Activated CD4-positive, CD25-positive, alpha-beta regulatory T cell treated with anti-CD3 and anti-CD28 coated beads, Interleukin-2, amount 50 U/mL, for 72 hours (primary cell): ENCODE measurements at regions not wholly inside any gene's neighbourhood (a gene's known extent, or its start where the extent isn't known, plus 50 kb on each side); places are given as distances from the start of the nearest gene placed in this dataset.

Source experiments
- DNase-seq: peaks from one replicate; pipeline ENCODE4 v3.0.0; 2021

DNA sequence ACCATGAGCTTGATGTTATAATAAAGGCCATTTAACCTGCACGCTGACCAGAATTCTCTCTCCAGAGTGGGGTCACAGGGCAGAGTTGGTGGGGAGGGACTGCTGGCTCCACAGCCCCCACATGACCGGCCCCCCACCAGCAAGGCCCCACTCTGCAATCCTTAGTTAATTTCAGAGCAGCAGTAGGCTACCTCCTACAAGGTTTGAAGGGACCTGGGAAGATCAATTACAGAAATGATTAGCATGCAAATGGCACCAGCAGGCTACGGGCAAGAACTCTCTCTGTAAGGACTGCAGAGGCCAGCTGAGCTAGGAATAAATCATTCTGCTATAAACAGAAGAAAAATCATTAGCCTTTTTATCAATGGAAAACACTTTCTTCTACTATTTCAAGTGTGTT, 135.3 kb downstream of the C1D start:
- no peak for DNase-seq

DNA sequence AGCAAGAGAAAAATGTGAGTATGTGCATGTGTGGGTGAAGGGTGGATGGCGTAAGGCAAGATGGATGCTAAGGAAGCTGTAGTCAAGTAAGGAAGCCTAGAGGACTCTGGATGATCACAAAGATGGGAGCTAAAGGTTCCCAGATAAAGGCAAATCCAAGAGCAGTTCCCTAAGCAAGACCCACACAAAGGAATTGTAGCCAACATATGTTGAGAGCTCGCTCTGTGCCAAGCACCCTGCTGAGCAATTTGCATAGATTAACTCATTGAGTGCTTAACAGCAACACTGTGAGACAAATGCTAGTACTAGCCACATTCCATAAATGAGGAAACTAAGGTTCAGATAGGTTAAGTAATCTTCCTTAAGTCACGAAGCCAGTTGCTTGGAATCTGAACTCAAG, 132.6 kb downstream of the C1D start:
- DNase-seq, result no peak

DNA sequence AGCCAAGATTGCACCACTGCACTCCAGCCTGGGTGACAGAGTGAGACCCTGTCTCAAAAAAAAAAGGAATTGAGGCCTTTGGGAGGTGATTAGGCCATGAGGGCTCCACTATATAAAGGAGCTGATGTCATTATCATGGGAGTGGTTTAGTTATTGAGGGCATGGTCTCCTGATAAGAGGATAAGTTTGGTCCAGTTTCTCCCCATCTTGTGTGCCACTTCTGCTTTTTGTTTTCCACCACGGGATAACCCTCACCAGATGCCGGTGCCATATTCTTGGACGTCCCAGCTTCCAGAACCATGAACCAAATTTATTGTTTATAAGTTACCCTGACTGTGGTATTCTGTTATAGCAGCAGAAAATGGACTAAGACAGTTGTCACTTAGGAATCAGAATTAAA, 125.8 kb downstream of the C1D start:
- no peak for DNase-seq

DNA sequence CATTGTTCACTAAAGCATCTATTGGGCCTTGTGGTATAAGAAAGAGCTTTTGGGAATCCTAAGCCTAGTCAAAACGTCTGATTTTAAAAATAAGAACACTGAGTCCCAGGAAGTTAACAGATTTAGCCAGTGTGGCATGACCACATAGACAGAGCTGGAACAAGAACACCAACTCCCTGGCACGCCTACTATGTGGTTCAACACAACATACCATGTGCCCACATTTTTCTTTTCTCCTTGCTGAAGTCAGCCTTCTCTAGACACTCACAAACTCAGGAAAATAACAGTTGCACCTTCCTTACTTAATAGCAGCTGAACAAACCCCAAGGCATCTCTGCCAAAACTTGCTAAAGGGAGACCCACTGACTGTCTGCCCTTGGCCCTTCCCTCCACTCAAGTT, 124.8 kb downstream of the C1D start:
- no peak for DNase-seq

DNA sequence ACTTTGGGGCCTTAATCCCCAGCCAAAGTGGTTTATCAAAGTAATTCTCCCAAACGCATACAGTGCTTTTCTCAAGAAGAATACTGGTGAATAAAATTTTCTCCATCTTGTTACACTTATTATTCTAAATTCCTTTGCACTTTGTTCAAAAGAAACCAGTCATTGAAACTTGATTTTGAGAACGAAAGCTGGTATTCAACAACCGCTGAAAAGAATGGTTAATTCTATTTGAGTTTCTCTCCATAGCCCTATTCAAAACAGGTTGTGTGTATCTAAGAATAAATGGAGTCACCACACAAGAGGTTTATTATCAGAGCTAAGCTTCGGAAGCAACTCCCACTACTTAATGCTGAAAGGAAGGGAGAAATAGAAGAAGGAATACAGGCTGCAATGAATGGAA, 117.7 kb downstream of the C1D start:
- no peak for DNase-seq

DNA sequence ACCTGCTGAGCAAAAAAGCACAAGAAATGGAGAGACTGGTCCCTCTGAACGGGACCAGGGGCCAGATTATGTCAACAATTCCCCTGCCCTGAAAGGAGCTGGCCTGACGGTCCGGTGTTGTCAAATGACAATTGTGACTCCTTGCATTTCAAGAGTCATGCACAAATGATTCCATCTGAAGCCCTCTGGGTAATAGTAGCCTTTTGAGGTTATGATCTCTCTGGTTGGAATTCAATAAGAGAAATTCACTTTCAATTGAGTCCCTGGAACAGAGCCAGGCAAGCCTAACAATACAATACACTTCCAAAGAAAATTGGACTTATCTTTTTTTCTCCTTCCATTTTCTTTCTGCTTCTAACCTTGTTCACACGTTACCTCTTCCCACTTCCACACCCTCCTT, 116.9 kb downstream of the C1D start:
- no peak for DNase-seq

DNA sequence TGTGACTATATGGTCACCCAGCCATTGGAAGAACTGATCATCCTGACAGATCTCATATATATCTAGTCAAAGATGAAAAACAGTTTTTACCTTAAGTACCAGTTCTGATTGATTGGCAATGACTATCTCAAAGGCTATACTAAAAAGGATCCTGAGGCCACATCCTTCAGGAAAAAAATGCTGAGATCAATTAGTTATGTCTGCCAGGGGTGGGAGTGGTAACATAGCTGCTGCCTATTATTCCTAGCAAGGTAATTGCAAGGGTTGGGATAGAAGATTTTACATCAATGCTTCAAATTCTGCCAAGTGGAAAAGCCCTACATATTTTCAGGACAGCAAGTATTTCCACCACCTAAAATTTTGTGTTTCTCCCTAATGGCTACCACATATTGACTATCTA, 114.7 kb downstream of the C1D start:
- no peak for DNase-seq

DNA sequence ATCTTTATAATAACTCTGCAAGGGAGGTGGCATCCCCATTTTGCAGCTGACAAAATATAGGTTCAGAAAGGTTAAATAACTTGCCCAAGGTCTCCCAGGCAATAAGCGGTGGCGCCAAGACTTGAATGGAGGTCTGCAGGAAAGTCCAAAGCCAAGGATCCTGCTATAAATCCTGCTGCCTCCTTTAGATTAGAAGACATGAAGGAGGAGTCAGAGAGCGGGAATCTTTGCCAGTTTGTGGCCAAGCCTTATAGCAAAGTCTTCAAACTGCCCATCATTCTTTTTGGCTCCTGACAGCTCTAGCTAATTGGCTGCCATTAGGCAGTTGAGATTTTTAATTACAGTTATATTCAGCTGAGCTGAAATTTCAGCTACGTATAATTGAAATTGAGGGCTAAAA, 114.3 kb downstream of the C1D start:
- DNase-seq, result no peak

DNA sequence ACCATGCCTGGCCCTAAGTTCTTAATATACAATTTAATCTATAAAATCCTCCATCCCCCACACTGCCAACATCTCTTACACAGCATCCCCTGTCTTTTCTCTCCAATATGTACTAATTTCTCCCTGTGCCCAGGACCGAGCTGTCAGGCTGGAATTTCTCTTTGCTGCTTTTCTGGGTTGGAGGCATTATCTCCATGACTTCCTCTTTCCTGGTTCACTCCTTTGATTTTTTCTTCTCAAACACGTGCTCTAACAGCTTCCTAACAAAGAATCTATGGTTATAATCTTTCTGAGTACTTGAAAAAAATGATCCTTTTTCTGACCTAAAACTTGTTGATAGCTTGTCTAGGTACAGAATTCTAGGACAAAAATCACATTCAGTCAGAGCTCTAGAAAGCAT, 112.8 kb downstream of the C1D start:
- DNase-seq, result no peak

DNA sequence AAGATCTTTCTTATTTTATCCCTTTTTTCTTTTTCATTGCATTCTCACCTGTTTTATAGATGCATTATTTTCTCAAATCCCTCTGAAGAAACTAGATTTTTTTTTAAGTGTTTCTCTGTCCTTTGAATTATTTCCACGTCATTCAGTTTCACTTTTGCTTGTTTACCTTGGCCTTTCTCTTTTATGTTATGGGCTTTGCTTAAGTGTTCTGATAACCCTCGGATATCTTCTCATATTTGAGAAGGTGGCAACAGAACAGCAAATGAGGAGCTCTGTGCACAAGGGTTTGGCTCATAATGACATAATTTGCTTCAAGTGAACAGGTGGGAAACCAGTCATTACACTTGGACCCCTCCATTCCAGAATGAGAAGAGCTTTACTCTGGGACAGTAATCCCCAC, 111.9 kb downstream of the C1D start:
- DNase-seq, result no peak

DNA sequence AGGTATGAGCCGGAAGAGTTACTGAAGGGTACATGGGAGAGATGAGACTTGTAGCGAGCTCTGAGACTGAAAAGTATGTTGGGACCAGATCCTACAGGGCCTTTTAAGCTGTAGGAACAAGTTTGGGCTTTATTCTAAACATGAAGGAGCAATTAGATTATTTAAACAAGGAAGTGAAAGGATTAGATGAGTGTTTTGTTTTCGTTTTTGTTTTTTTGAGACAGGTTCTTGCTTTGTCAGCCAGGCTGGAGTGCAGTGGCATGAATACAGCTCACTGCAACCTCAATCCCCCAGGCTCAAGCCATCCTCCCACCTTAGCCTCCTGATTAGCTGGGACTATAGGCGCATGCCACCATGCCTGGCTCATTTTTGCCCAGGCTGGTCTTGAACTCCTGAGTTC, 110.7 kb downstream of the C1D start:
- no peak for DNase-seq

DNA sequence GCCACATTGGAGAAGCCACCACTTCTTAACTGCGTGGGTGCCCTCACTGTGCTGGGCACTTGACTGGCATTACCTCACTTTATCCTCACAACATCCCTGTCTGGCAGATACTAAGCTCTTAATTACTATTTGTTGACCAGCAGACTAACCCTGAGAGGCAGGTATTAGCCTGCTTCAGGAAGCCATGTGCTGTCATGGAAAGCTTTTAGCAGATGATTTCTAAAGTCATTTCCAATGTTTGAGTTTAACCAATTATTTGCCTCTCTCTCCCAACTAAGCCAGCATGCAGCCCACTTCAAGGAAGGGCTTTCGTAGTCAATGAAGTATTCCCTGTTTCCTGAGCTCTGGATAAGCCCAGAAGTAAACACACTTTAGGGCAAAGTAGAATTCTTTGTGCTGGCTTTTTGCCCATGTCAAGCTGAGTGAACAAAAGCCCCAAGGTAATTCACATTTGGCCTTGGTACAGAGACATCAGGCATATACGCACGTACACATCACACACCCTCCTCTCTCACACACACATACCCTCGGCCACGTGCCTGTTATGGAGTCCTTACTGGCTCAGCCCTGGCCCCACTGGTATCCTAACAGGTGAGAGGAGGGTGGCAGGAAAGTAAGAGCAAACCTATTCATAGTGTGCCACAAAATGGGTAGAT, 108.6 kb downstream of the C1D start:
- no peak for DNase-seq

DNA sequence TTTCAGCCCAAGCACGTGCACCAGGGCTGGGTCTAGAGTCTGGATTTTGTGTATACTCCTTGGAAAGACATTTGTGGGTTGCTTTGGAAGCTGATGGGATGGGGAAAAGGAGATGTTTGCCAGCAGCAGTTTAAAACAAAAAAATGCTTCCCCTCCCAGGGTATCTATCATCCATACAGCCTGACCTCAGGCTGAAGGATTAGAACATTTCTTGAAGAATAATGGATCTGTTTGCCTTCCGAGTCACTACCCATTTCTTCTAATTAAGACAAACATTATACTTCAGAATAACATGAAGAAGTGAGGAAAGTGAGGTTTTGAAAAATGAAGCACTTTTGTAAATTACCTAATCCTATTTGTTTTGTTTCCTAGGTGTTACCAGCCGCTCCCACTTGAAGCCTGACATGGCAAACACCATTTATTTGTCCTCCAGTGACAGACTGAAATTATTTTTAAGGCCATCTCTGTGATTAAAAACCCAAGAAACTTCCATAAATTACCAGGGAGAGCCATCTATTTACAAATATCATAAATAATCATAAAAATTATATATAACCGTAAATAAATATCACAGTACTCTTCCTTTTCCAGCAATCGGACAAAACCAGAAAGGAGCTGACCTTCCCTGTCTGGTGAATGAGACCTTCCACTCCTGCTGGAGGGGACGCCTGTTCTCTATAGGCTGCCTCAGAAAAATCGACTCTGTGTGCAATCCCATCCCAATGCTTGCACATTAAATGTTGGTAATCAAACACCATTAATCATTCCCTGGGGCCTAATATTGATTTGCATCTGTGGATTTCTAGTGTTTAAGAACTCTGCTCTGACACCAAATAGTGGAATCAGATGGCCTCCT, 106.8 kb downstream of the C1D start:
- no peak for DNase-seq

DNA sequence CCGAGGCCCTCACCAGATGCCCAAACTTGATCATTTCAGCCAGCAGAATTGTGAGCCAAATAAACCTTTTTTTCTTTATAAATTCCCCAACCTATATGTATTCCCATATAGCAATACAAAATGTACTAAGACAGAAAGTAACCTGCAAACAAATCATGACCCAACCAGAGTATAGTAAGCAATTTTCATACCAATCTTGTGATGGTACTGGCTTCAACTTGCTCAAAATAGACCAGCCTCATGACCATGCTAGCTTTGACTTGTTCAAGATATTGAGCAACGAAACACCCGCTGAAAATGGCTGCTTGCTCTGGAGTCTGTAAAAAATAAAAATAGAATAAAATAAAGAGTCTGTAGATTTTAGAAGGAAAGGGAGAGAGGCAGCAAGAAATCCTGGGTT, 97.6 kb downstream of the C1D start:
- no peak for DNase-seq

DNA sequence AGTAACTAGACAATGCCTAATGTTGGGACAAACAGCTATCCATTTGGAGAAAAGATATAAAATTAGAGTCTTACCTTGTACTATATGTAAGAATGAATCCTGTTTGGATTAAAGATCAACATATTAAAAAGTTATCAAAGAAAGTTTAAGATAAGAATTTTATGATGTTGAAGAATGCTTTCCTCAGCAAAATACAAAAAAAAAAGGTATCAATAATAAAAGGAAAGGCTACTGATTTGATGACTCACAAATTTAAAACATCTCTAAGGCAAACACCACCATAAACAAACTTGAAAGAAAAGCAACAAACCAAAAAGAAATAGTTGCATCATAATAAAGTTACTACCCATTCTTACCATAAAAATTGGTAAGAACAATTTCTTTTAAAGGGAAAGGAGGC, 92.7 kb downstream of the C1D start:
- no peak for DNase-seq

DNA sequence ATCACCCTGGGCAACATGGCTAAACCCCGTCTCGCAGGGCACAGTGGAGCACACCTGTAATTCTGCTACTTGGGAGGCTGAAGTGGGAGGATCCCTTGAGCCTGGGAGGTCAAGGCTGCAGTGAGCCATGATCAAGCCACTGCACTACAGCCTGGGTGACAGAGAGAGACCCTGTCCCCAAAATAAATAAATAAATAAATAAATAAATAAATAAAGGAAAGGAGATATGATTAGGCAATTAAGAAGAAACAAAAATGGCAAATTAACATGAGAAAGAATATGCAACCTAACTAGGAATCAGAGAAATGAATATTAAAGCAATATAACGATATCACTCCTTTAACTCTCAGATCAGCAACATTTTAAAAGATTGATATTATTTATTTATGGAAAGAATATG, 92.3 kb downstream of the C1D start:
- no peak for DNase-seq

DNA sequence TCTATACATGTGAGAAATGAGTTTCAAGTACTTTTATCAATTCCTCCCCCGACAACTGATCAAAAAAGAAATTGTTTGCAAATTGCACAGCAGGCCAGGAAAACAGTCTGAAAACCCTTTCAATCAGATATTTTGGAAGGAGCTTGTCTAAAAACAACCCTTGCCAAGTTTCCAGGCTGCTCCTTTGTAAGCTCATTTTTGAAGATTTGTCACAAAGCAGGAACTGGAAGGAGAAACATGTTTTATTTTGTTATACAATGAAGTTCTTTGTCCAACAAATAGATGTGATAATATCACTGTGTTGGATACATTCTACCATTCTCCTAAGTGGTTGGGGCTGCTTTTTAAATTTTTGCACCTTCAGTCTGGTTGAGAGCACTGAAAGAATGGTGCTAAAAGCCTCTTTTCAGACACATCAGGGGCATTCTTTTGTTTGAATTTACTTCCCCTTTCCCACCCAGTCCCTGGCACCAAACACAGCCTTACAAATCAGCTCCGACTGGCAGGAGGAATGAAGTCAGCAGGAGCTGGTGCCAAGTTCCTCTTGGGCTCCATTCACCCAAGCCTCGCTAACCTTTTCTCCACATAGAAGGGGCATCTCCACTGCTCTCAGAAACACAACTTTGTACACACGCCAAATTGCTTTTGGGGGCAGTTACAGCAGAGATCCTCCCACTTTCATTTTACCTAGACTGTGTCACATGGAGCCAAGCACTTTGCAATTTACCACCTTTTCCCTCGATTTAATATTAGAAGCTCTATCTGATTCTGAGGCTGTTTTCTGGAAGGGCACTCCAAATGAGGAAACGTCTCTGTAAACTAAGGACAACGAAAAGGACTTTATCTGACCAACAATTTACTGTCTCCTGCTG, 88.0 kb downstream of the C1D start:
- no peak for DNase-seq

DNA sequence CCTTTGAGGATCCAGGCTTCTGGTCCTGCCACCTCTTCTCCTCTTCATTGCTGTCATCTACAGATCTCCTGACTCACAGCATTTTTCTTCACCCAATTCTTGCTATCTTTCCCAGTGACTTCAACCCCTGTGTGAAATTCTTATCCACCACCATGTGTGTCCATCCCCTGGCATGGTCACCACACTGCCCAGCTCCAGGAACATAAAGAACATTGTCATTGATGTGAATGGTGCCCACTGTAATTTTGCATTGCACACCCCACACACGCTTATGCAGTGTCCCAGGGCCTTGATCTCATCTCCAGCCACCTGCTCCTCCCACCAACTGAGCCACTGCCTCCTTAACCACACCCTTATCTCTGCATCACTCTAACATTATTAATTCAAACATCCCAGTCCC, 85.3 kb downstream of the C1D start:
- DNase-seq, result no peak

DNA sequence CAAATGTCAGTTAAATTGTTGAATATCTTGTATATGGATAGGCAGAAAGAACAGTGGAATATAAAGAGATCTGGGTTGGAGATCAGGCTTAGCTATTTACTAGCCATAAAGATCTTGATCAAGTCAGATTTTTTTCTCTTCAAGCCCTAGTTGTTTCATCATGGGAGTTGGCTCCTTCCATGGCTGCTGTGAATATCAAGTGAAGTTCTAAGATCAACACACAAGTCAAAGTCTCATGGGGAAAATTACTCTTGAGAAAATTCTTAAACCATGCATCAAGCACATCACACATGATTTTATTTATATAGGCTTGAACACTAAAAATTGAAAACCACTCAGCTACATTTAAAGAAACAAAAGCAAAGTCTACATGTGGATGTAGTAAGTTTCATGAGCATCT, 79.8 kb downstream of the C1D start:
- DNase-seq, result no peak

DNA sequence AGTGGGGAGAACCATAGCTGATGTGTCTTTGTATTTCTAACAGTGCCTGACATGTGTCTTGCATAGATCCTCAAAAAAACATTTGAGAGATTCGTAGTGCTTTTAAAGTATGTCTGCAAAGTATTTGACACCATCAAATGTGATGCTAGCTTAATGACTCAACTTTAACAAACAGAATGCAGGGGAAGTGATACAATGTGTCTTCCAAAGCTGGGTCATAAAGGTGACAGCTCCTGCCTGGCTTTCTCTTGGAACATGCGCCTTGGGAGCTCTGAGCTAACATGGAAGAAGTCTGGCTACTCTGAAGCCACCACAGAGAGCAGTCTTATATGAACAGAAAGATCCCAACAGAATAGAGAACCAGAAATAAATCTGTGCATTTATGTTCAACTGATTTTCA, 78.2 kb downstream of the C1D start:
- no peak for DNase-seq

DNA sequence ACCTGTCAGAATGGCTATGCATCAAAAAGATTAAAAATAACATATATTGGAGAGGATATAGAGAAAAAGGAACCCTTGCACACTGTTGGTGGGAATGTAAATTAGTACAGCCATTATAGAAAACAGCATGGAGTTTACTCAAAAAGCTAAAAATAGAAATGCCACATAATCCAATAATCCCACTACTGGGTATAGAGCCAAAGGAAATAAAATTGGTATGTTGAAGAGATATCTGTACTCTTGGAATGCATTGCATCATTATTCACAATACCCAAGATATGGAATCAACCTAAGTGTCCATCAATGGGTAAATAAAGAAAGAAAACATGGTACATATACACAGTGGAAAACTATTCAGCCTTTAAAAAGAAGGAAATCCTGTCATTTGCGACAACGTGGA, 77.2 kb downstream of the C1D start:
- no peak for DNase-seq

DNA sequence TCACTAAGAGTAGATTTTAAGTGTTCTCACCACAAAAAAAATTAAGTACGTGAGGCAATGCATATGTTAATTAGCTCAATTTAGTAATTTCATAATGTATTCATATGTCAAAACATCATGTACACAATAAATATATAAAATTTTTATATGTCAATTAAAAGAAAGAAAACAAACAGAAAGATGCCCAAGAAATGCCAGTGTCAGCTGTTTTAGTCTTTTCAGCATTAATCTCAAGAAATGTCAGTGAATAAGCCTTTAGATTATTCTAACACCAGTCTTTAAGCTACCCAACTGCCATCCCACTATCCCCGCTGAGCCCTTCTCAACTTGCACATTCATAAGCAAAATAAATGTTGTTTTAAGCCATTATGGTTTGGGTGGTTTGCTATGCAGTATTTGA, 76.5 kb downstream of the C1D start:
- DNase-seq, result no peak
